ENCODE measurements at regions not wholly inside any gene's neighbourhood (a gene's known extent, or its start where the extent isn't known, plus 50 kb on each side); places are given as distances from the start of the nearest gene placed in this dataset.

DNA sequence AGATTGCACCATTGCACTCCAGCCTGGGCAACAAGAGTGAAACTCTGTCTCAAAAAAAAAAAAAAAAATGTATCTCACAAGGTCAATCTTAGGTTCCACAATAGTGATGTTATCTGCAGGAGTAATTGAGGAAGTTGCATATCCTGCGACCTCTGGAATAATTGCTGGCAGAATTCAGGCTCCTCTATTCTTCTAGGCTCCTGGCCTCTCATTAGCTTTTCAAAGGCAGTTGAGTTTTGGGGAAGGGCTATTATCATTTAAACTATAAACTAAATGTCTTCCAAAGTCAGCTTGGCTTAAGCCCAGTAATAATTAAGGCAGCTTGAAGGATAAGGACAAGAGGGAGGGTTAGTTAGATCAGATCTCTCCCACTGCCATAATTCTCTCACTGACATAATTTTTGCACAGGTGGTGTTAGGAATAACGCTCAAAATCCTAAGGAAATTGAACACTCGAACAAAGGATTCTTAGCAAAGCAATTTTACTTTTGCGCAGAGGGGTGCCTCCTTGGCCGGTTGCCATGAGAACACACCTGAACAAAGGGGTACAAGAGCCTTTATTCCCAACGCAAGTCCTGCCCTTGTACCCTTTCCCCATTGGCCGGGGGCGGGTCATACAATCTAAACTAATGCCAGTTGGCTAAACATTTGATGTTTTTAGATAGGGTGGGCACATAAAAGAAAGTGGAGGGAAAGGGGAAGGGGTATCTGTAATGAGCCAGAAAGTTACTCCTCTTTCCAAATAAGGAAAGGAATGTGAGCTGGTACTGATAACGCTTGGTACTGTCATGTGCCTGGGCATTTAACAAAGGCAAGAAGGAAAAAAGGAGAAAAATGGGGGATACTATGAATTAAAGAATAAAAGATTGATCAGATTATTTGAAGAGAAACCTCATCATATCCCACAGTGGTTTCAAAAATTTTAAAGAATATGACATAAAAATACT lies 106.4 kb upstream of the CCNG1 start:
- TF ChIP-seq POLR2A (IDR thresholded peaks at IDR 0.05), result no peak
- TF ChIP-seq, protein P1, sequence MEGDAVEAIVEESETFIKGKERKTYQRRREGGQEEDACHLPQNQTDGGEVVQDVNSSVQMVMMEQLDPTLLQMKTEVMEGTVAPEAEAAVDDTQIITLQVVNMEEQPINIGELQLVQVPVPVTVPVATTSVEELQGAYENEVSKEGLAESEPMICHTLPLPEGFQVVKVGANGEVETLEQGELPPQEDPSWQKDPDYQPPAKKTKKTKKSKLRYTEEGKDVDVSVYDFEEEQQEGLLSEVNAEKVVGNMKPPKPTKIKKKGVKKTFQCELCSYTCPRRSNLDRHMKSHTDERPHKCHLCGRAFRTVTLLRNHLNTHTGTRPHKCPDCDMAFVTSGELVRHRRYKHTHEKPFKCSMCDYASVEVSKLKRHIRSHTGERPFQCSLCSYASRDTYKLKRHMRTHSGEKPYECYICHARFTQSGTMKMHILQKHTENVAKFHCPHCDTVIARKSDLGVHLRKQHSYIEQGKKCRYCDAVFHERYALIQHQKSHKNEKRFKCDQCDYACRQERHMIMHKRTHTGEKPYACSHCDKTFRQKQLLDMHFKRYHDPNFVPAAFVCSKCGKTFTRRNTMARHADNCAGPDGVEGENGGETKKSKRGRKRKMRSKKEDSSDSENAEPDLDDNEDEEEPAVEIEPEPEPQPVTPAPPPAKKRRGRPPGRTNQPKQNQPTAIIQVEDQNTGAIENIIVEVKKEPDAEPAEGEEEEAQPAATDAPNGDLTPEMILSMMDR (IDR thresholded peaks at IDR 0.05), result no peak
- TF ChIP-seq POLR2AphosphoS5 (IDR thresholded peaks at IDR 0.05), result no peak
